Mesothelial cell of epicardium (in vitro differentiated cells): ENCODE measurements at regions not wholly inside any gene's neighbourhood (a gene's known extent, or its start where the extent isn't known, plus 50 kb on each side); places are given as distances from the start of the nearest gene placed in this dataset.

ENCODE experiments used
- DNase-seq, 2 experiments: peaks; one replicate each; pipeline ENCODE4 v3.0.0; 2021; ENCODE audit warnings: low spot score in 2 of 2; ENCODE audit not compliant: unreplicated experiment in 2 of 2
- H3K27ac Mint-ChIP-seq: 2 replicates; pipeline ENCODE4 v1.8.0; 2021; ENCODE audit warnings: mixed read lengths
- H3K27me3 Mint-ChIP-seq: 2 replicates; pipeline ENCODE4 v1.8.0; 2021; ENCODE audit warnings: low read depth, mixed read lengths
- H3K36me3 Mint-ChIP-seq: 2 replicates; pipeline ENCODE4 v1.8.0; 2021; ENCODE audit warnings: mixed read lengths
- H3K4me1 Mint-ChIP-seq: 2 replicates; pipeline ENCODE4 v1.8.0; 2021; ENCODE audit warnings: mixed read lengths
- H3K4me3 Mint-ChIP-seq: 2 replicates; pipeline ENCODE4 v1.8.0; 2021; ENCODE audit warnings: mild to moderate bottlenecking, moderate library complexity, mixed read lengths
- H3K9me3 Mint-ChIP-seq: 2 replicates; pipeline ENCODE4 v1.8.0; 2021; ENCODE audit warnings: mixed read lengths
- CTCF ChIP-seq: fragments of 200-600 bp; sonication (generic); IDR thresholded peaks from one replicate; pipeline ENCODE4 v1.5.0; 2021; ENCODE audit warnings: antibody characterized with exemption; ENCODE audit not compliant: unreplicated experiment

GRCh38 chr2:180370511-180371205, 363.6 kb upstream of the CWC22 start:
- Mint-ChIP-seq H3K36me3 (no peaks in the 10 kb centered on the region), H3K4me1 (no peaks in the 10 kb centered on the region), H3K27me3 (peaks cover 3% of the 10 kb centered on the region), H3K4me3 (no peak overlapping the region), H3K9me3 (no peaks in the 10 kb centered on the region), H3K27ac (no peak overlapping the region)
- TF ChIP-seq CTCF, result no peak
- no peak for DNase-seq

- H3K36me3 Mint-ChIP-seq, result no peaks in the 10 kb centered on the region
- TF ChIP-seq CTCF, result no peak
Observed at GRCh38 chr2:180368881-180369280, 361.8 kb upstream of the CWC22 start.

GRCh38 chr2:180367815-180368214, 360.7 kb upstream of the CWC22 start:
- H3K4me3 Mint-ChIP-seq, result no peak overlapping the region
- DNase-seq, result no peak
- H3K36me3 Mint-ChIP-seq, result no peaks in the 10 kb centered on the region
- no peak overlapping the region for H3K27ac Mint-ChIP-seq
- no peaks in the 10 kb centered on the region for H3K4me1 Mint-ChIP-seq
- TF ChIP-seq CTCF, result no peak
- peaks cover 3% of the 10 kb centered on the region for H3K27me3 Mint-ChIP-seq
- no peaks in the 10 kb centered on the region for H3K9me3 Mint-ChIP-seq

More at GRCh38 chr2:180368881-180369280, 361.8 kb upstream of the CWC22 start:
- H3K27ac Mint-ChIP-seq, result no peak overlapping the region
- H3K27me3 Mint-ChIP-seq, result peaks cover 3% of the 10 kb centered on the region
- no peak for DNase-seq
- H3K4me3 Mint-ChIP-seq, result no peak overlapping the region
- H3K9me3 Mint-ChIP-seq, result no peaks in the 10 kb centered on the region
- no peaks in the 10 kb centered on the region for H3K4me1 Mint-ChIP-seq

- Mint-ChIP-seq H3K4me3 (no peak overlapping the region), H3K4me1 (no peaks in the 10 kb centered on the region), H3K27ac (no peak overlapping the region), H3K36me3 (no peaks in the 10 kb centered on the region), H3K27me3 (no peaks in the 10 kb centered on the region), H3K9me3 (no peaks in the 10 kb centered on the region)
- no peak for TF ChIP-seq CTCF
- DNase-seq, result no peak
Observed at GRCh38 chr2:180366481-180366880, 359.4 kb upstream of the CWC22 start.

- Mint-ChIP-seq H3K9me3 (no peaks in the 10 kb centered on the region), H3K36me3 (no peaks in the 10 kb centered on the region), H3K27me3 (no peaks in the 10 kb centered on the region), H3K27ac (no peak overlapping the region), H3K4me3 (no peak overlapping the region), H3K4me1 (no peaks in the 10 kb centered on the region)
- no peak for TF ChIP-seq CTCF
- no peak for DNase-seq
Observed at GRCh38 chr2:180364719-180365118, 357.6 kb upstream of the CWC22 start.

GRCh38 chr2:180360283-180360618, 353.2 kb upstream of the CWC22 start:
- H3K36me3 Mint-ChIP-seq, result no peaks in the 10 kb centered on the region
- no peak for TF ChIP-seq CTCF
- H3K4me3 Mint-ChIP-seq, result no peak overlapping the region
- H3K4me1 Mint-ChIP-seq, result no peaks in the 10 kb centered on the region
- peaks cover 27% of the 10 kb centered on the region for H3K9me3 Mint-ChIP-seq
- no peak overlapping the region for H3K27ac Mint-ChIP-seq
- DNase-seq, result no peak
- no peaks in the 10 kb centered on the region for H3K27me3 Mint-ChIP-seq
